IgD-negative memory B cell (primary cell): ENCODE measurements at regions not wholly inside any gene's neighbourhood (a gene's known extent, or its start where the extent isn't known, plus 50 kb on each side); places are given as distances from the start of the nearest gene placed in this dataset.
A peak's percentile ranks its signal among the peaks of the same experiment; 100 is the strongest.

Experiments
- H3K27ac Mint-ChIP-seq, 3 donors: one replicate each; pipeline ENCODE4 v1.8.0; 2020 to 2022; ENCODE audit warnings: mild to moderate bottlenecking in 3 of 3, mixed read lengths in 3 of 3, moderate library complexity in 1 of 3
- H3K27me3 Mint-ChIP-seq: one replicate; pipeline ENCODE4 v1.8.0; 2021; ENCODE audit warnings: mixed read lengths
- H3K36me3 Mint-ChIP-seq: one replicate; pipeline ENCODE4 v1.8.0; 2020; ENCODE audit warnings: mild to moderate bottlenecking, mixed read lengths
- H3K4me1 Mint-ChIP-seq, 3 donors: one replicate each; pipeline ENCODE4 v1.8.0; 2020 to 2022; ENCODE audit warnings: mixed read lengths in 3 of 3, mild to moderate bottlenecking in 1 of 3
- H3K4me3 Mint-ChIP-seq, 4 donors: one replicate each; pipeline ENCODE4 v1.8.0; 2020 to 2022; ENCODE audit warnings: mild to moderate bottlenecking in 4 of 4, mixed read lengths in 4 of 4, moderate library complexity in 3 of 4
- H3K9me3 Mint-ChIP-seq, 3 donors: one replicate each; pipeline ENCODE4 v1.8.0; 2020 to 2021; ENCODE audit warnings: mixed read lengths in 3 of 3, mild to moderate bottlenecking in 1 of 3

- Mint-ChIP-seq H3K4me3 (peak overlapping the region in 2 of 4 donors; percentile 58 to 81), H3K36me3 (no peaks in the 10 kb centered on the region), H3K4me1 (peaks cover 0 to 6% (median 5%) of the 10 kb centered on the region in 3 donors), H3K9me3 (peaks cover 7 to 10% (median 9%) of the 10 kb centered on the region in 3 donors), H3K27ac (peak overlapping the region in 1 of 3 donors; percentile 31), H3K27me3 (no peaks in the 10 kb centered on the region)
These were observed 539.6 kb upstream of the PRKX start for GRCh38 chrX:4253092-4253491.

- Mint-ChIP-seq H3K4me1 (peaks cover 0 to 5% (median 4%) of the 10 kb centered on the region in 3 donors), H3K27ac (no peak overlapping the region), H3K9me3 (peaks cover 6 to 17% (median 6%) of the 10 kb centered on the region in 3 donors)
These were observed 536.0 kb upstream of the PRKX start for GRCh38 chrX:4249401-4249800.

GRCh38 chrX:4243759-4244158, 530.3 kb upstream of the PRKX start:
- H3K27me3 Mint-ChIP-seq, result no peaks in the 10 kb centered on the region
- H3K27ac Mint-ChIP-seq, result no peak overlapping the region
- H3K4me3 Mint-ChIP-seq, result no peak overlapping the region
- H3K36me3 Mint-ChIP-seq, result no peaks in the 10 kb centered on the region
- H3K9me3 Mint-ChIP-seq, result peaks cover 7 to 10% (median 9%) of the 10 kb centered on the region in 3 donors
- H3K4me1 Mint-ChIP-seq, result no peaks in the 10 kb centered on the region

More at GRCh38 chrX:4249401-4249800, 536.0 kb upstream of the PRKX start:
- no peak overlapping the region for H3K4me3 Mint-ChIP-seq
- H3K36me3 Mint-ChIP-seq, result no peaks in the 10 kb centered on the region
- H3K27me3 Mint-ChIP-seq, result no peaks in the 10 kb centered on the region

- Mint-ChIP-seq H3K4me3 (no peak overlapping the region), H3K27me3 (no peaks in the 10 kb centered on the region), H3K9me3 (peaks cover 4 to 8% (median 6%) of the 10 kb centered on the region in 3 donors), H3K4me1 (no peaks in the 10 kb centered on the region), H3K27ac (no peak overlapping the region), H3K36me3 (no peaks in the 10 kb centered on the region)
These were observed 527.2 kb upstream of the PRKX start for GRCh38 chrX:4240541-4241194.

- Mint-ChIP-seq H3K4me3 (no peak overlapping the region), H3K36me3 (no peaks in the 10 kb centered on the region), H3K4me1 (no peaks in the 10 kb centered on the region), H3K27me3 (no peaks in the 10 kb centered on the region), H3K27ac (no peak overlapping the region), H3K9me3 (peaks cover 0 to 8% (median 7%) of the 10 kb centered on the region in 3 donors)
These were observed 526.4 kb upstream of the PRKX start for GRCh38 chrX:4239650-4240540.

- Mint-ChIP-seq H3K27me3 (no peaks in the 10 kb centered on the region), H3K27ac (no peak overlapping the region), H3K4me1 (no peaks in the 10 kb centered on the region), H3K4me3 (no peak overlapping the region), H3K36me3 (no peaks in the 10 kb centered on the region), H3K9me3 (peaks cover 0 to 11% (median 7%) of the 10 kb centered on the region in 3 donors)
These were observed 525.5 kb upstream of the PRKX start for GRCh38 chrX:4238916-4239315.

GRCh38 chrX:4225086-4225485, 511.6 kb upstream of the PRKX start:
- Mint-ChIP-seq H3K27ac (no peak overlapping the region), H3K4me1 (no peaks in the 10 kb centered on the region), H3K27me3 (no peaks in the 10 kb centered on the region), H3K9me3 (peaks cover 2 to 7% (median 5%) of the 10 kb centered on the region in 3 donors), H3K4me3 (no peak overlapping the region), H3K36me3 (no peaks in the 10 kb centered on the region)

GRCh38 chrX:4206941-4207340, 493.5 kb upstream of the PRKX start:
- H3K27ac Mint-ChIP-seq, result no peak overlapping the region
- H3K4me1 Mint-ChIP-seq, result no peaks in the 10 kb centered on the region
- peaks cover 2% of the 10 kb centered on the region for H3K36me3 Mint-ChIP-seq
- H3K27me3 Mint-ChIP-seq, result no peaks in the 10 kb centered on the region
- no peak overlapping the region for H3K4me3 Mint-ChIP-seq
- peaks cover 8 to 16% (median 12%) of the 10 kb centered on the region in 3 donors for H3K9me3 Mint-ChIP-seq

GRCh38 chrX:4197971-4198370, 484.5 kb upstream of the PRKX start:
- peaks cover 2% of the 10 kb centered on the region for H3K36me3 Mint-ChIP-seq
- peaks cover 8 to 13% (median 11%) of the 10 kb centered on the region in 3 donors for H3K9me3 Mint-ChIP-seq
- no peak overlapping the region for H3K4me3 Mint-ChIP-seq
- no peaks in the 10 kb centered on the region for H3K27me3 Mint-ChIP-seq
- H3K4me1 Mint-ChIP-seq, result no peaks in the 10 kb centered on the region
- H3K27ac Mint-ChIP-seq, result no peak overlapping the region

GRCh38 chrX:4193500-4194155, 480.2 kb upstream of the PRKX start:
- Mint-ChIP-seq H3K4me3 (no peak overlapping the region), H3K27me3 (no peaks in the 10 kb centered on the region), H3K27ac (no peak overlapping the region), H3K4me1 (no peaks in the 10 kb centered on the region), H3K36me3 (no peaks in the 10 kb centered on the region), H3K9me3 (peaks cover 2 to 8% (median 6%) of the 10 kb centered on the region in 3 donors)

GRCh38 chrX:4186331-4186730, 472.9 kb upstream of the PRKX start:
- Mint-ChIP-seq H3K4me3 (no peak overlapping the region), H3K27me3 (no peaks in the 10 kb centered on the region)

GRCh38 chrX:4185086-4185485, 471.6 kb upstream of the PRKX start:
- Mint-ChIP-seq H3K9me3 (peaks cover 3 to 24% (median 6%) of the 10 kb centered on the region in 3 donors), H3K27me3 (no peaks in the 10 kb centered on the region), H3K27ac (no peak overlapping the region), H3K4me3 (no peak overlapping the region), H3K36me3 (no peaks in the 10 kb centered on the region), H3K4me1 (peaks cover 0 to 1% (median 0%) of the 10 kb centered on the region in 3 donors)

More at GRCh38 chrX:4186331-4186730, 472.9 kb upstream of the PRKX start:
- Mint-ChIP-seq H3K9me3 (peaks cover 3 to 24% (median 6%) of the 10 kb centered on the region in 3 donors), H3K36me3 (no peaks in the 10 kb centered on the region), H3K4me1 (peaks cover 0 to 1% (median 0%) of the 10 kb centered on the region in 3 donors), H3K27ac (no peak overlapping the region)

- Mint-ChIP-seq H3K9me3 (peaks cover 2 to 21% (median 3%) of the 10 kb centered on the region in 3 donors), H3K27me3 (no peaks in the 10 kb centered on the region), H3K4me1 (peaks cover 0 to 1% (median 0%) of the 10 kb centered on the region in 3 donors), H3K36me3 (no peaks in the 10 kb centered on the region), H3K27ac (no peak overlapping the region), H3K4me3 (no peak overlapping the region)
These were observed 469.0 kb upstream of the PRKX start for GRCh38 chrX:4182408-4182806.

- no peak overlapping the region for H3K4me3 Mint-ChIP-seq
- no peak overlapping the region for H3K27ac Mint-ChIP-seq
- H3K9me3 Mint-ChIP-seq, result peaks cover 2 to 18% (median 3%) of the 10 kb centered on the region in 3 donors
- peaks cover 0 to 1% (median 0%) of the 10 kb centered on the region in 3 donors for H3K4me1 Mint-ChIP-seq
- H3K36me3 Mint-ChIP-seq, result no peaks in the 10 kb centered on the region
- no peaks in the 10 kb centered on the region for H3K27me3 Mint-ChIP-seq
These were observed 468.4 kb upstream of the PRKX start for GRCh38 chrX:4181782-4182407.
